ENCODE measurements at regions not wholly inside any gene's neighbourhood (a gene's known extent, or its start where the extent isn't known, plus 50 kb on each side); places are given as distances from the start of the nearest gene placed in this dataset.

DNA sequence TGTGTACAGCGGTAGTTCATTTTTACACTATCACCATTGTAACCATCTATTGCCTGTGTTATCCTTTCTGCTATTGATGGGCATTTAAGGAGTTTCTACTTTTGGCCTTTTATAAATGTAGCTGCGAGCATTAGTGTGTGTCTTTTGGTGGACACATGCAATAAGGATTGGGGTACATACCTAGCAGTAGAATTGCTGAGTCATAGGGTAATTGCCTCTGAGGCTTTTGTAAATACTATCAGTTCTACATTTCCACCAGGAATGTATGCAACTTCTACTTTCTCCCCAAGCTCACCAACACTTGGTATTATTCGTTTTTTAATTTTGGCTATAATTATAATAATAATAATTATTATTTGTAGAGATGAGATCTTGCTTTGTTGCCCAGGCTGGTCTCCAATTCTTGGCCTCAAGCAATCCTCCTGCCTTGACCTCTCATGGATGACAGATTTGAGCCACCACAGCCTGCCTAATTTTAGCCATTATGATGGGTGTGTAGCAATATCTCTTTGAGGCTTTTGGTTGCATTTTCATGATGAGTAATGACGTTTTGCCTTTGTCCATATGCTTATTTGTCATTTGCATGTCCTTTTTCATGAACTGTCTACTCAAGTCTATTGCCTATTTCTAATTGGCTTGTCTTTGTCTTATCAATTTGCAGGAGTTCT, 277.0 kb downstream of the ACTR3B start:
- Mint-ChIP-seq H3K4me1 (no peaks in the 10 kb centered on the region), H3K36me3 (no peaks in the 10 kb centered on the region), H3K27ac (no peak overlapping the region), H3K27me3 (ENCODE audit: low read depth in 3 of 3) (peaks cover 0 to 2% (median 1%) of the 10 kb centered on the region in 3 donors), H3K9me3 (peaks cover 0 to 10% (median 5%) of the 10 kb centered on the region in 7 donors), H3K4me3 (no peak overlapping the region)
- no peak overlapping the region for H3K27ac ChIP-seq (ENCODE audit: low read depth in 1 of 2, low read length in 2 of 2)
- intact Hi-C loops (cut with micrococcal nuclease), result no loop called here
- no peak overlapping the region for H3K4me3 ChIP-seq (replicated peaks in 1 of 3; ENCODE audit: low read depth in 2 of 3, low read length in 3 of 3)
- H3K4me2 ChIP-seq (replicated peaks; ENCODE audit: extremely low read depth, low read length, poor library complexity, severe bottlenecking), result no peak overlapping the region
- peaks cover 6 to 12% of the 10 kb centered on the region in 2 donors for H3K9me3 ChIP-seq (replicated peaks in 1 of 2; ENCODE audit: control insufficient read depth in 1 of 2, insufficient read depth in 1 of 2, low read length in 2 of 2)
- H3K9ac ChIP-seq (ENCODE audit: insufficient read depth, low read length, poor library complexity, severe bottlenecking), result no peak overlapping the region
- no peak overlapping the region for H2AFZ ChIP-seq (ENCODE audit: insufficient read depth, low read depth, low read length, poor library complexity, severe bottlenecking)
- H3K36me3 ChIP-seq (replicated peaks in 1 of 2; ENCODE audit: control insufficient read depth in 1 of 2, insufficient read depth in 2 of 2, low read length in 2 of 2), result no peaks in the 10 kb centered on the region
- no peaks in the 10 kb centered on the region for H3K79me2 ChIP-seq (ENCODE audit: insufficient read depth, low read length)
- TF ChIP-seq, protein P1, sequence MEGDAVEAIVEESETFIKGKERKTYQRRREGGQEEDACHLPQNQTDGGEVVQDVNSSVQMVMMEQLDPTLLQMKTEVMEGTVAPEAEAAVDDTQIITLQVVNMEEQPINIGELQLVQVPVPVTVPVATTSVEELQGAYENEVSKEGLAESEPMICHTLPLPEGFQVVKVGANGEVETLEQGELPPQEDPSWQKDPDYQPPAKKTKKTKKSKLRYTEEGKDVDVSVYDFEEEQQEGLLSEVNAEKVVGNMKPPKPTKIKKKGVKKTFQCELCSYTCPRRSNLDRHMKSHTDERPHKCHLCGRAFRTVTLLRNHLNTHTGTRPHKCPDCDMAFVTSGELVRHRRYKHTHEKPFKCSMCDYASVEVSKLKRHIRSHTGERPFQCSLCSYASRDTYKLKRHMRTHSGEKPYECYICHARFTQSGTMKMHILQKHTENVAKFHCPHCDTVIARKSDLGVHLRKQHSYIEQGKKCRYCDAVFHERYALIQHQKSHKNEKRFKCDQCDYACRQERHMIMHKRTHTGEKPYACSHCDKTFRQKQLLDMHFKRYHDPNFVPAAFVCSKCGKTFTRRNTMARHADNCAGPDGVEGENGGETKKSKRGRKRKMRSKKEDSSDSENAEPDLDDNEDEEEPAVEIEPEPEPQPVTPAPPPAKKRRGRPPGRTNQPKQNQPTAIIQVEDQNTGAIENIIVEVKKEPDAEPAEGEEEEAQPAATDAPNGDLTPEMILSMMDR (IDR thresholded peaks at IDR 0.05), result no peak
- H3K4me1 ChIP-seq (ENCODE audit: control insufficient read depth in 1 of 2, insufficient read depth in 2 of 2, low read length in 2 of 2), result no peaks in the 10 kb centered on the region
- H3K27me3 ChIP-seq (ENCODE audit: control insufficient read depth in 2 of 2, insufficient read depth in 2 of 2, low read length in 2 of 2), result no peaks in the 10 kb centered on the region
- no peaks in the 10 kb centered on the region for H4K20me1 ChIP-seq (ENCODE audit: insufficient read depth, low read length)
- DNase-seq, result no peak
- WGBS (ENCODE audit: insufficient coverage), result no CpG with 5 or more reads among the region's 4 CpGs

DNA sequence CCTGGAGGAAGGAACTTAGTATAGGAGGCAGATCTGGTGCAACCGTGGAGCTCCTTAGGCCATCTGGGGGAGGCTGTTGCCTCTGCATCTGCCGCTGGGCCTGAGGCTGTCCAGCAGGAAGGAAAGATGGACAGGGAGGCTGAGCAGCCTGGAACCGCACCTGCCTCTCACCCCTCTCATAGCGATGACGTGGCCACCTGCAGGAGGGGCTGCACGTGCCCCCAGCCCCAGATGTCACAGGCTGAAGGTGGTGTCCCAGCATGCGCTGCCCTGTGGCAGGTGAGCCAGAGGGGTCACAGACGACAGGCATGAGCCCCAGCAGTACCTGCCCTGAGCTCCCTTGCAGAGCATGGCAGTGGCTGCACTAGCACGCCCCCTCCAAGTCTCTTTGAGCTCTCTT, 283.9 kb downstream of the ACTR3B start:
- H3K4me1 Mint-ChIP-seq, result no peaks in the 10 kb centered on the region
- Histone ChIP-seq H3K27me3 (ENCODE audit: control insufficient read depth in 2 of 2, insufficient read depth in 2 of 2, low read length in 2 of 2) (no peaks in the 10 kb centered on the region), H3K4me3 (replicated peaks in 1 of 3; ENCODE audit: low read depth in 2 of 3, low read length in 3 of 3) (no peak overlapping the region), H3K4me1 (ENCODE audit: control insufficient read depth in 1 of 2, insufficient read depth in 2 of 2, low read length in 2 of 2) (no peaks in the 10 kb centered on the region), H3K36me3 (replicated peaks in 1 of 2; ENCODE audit: control insufficient read depth in 1 of 2, insufficient read depth in 2 of 2, low read length in 2 of 2) (no peaks in the 10 kb centered on the region), H3K27ac (ENCODE audit: low read depth in 1 of 2, low read length in 2 of 2) (no peak overlapping the region), H3K9me3 (replicated peaks in 1 of 2; ENCODE audit: control insufficient read depth in 1 of 2, insufficient read depth in 1 of 2, low read length in 2 of 2) (peaks cover 16 to 27% of the 10 kb centered on the region in 2 donors), H3K79me2 (ENCODE audit: insufficient read depth, low read length) (no peaks in the 10 kb centered on the region), H3K4me2 (replicated peaks; ENCODE audit: extremely low read depth, low read length, poor library complexity, severe bottlenecking) (no peak overlapping the region), H4K20me1 (ENCODE audit: insufficient read depth, low read length) (no peaks in the 10 kb centered on the region), H3K9ac (ENCODE audit: insufficient read depth, low read length, poor library complexity, severe bottlenecking) (no peak overlapping the region), H2AFZ (ENCODE audit: insufficient read depth, low read depth, low read length, poor library complexity, severe bottlenecking) (no peak overlapping the region)
- H3K36me3 Mint-ChIP-seq, result no peaks in the 10 kb centered on the region
- WGBS (ENCODE audit: insufficient coverage), result 95% methylated on average over 5 of the region's 9 CpGs
- intact Hi-C loops (cut with micrococcal nuclease), result no loop called here
- TF ChIP-seq, protein P1 (IDR thresholded peaks at IDR 0.05), result no peak
- H3K4me3 Mint-ChIP-seq, result no peak overlapping the region
- H3K9me3 Mint-ChIP-seq, result peaks cover 6 to 23% (median 17%) of the 10 kb centered on the region in 7 donors
- DNase-seq, result no peak
- peaks cover 0 to 3% (median 1%) of the 10 kb centered on the region in 3 donors for H3K27me3 Mint-ChIP-seq (ENCODE audit: low read depth in 3 of 3)
- H3K27ac Mint-ChIP-seq, result no peak overlapping the region

Measured in CD14-positive monocyte (primary cell).